Inflammatory macrophage (primary cell): ENCODE measurements at regions not wholly inside any gene's neighbourhood (a gene's known extent, or its start where the extent isn't known, plus 50 kb on each side); places are given as distances from the start of the nearest gene placed in this dataset.
"Not testable (repeated sequence)": the region's sequence is repeated elsewhere in the genome, so short reads cannot be mapped to it uniquely, and the experiment has no call there.

ENCODE experiments used
- DNase-seq, 2 donors: peaks; one replicate each; pipeline ENCODE4 v3.0.0-alpha.2; 2020 to 2022

DNA sequence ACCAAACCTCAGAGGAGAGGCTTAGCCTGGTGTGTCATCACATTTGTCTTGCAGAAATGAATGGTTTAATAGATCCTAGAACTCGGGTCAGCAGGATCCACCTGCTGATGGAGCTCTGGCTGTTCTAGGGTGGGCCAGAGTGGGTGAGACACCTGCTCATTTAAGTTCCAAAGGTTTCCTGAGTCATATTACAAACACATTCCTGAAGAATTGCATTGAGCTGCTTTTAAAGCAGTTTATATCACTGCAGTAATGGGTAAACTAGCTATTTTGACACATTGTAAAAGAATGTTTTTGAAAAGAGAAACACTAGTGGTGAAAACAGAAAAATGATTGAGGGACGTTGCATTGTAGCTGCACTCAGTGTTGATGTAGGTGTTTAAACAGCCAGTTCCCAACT, 175.3 kb upstream of the TCF4 start:
- DNase-seq, result no peak

GRCh38 chr18:55762424-55762823, 174.4 kb upstream of the TCF4 start:
- DNase-seq, result no peak

- no peak for DNase-seq
These were observed 165.8 kb upstream of the TCF4 start for GRCh38 chr18:55753643-55754263.

DNA sequence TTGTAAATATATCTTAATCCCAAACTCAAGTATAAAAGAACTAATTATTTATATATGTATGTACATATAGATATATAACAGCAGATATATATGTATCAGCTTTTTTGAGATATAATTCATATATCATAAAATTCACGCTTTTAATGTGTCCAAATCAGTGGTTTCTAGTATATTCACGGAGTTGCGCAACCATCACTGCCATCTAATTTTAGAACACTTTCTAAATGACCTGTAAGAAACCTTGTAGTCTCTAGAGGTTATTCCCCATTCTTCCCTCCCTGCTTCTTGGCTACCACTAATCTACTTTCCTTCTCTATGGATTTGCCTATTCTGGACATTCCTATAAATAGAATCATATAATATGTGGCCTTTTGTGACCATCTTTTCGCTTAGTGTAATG, 163.5 kb upstream of the TCF4 start:
- DNase-seq, result no peak

DNA sequence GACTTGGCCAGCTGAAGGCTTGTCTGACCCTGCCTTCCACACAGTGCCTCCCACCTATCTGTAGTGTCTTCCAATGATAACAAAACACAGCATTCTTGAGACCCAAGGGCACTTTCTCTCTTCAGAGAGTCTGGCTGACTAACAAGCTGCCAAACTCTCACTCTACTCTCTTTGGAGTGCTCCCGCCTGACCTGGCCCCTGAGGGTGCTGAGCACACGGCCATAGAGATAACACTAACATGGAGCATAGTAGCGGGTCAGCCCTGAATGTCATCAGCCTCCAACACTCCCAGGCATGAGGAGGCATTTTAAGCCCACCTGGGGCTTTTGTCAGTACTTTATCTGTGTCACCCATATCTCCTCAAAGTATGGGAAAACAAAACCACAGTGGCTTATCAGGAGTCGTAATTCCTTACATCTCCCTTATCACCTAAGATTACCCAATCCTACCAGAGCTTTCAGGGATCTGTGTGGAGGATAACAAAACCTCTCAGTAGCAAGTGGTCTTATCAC, 160.3 kb upstream of the TCF4 start:
- no peak for DNase-seq

DNA sequence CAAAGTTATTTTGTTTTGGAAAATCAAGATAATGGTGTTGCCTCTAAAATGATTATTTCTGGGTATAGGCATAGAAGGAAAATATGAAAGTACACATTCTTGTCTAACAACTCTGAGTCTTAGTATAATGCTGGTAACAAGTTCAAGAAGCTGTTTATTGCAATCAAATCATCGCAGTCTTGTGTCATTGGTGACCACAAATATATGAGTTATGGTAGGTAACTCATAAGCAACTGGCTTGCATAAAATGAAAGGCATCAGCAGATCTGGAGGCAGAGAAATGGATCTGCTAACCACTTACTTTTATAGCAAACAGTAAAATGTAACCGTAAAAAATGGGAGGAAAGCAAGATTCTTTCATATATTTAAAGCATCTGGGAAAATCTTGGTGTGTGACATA, 156.2 kb upstream of the TCF4 start:
- no peak for DNase-seq

DNA sequence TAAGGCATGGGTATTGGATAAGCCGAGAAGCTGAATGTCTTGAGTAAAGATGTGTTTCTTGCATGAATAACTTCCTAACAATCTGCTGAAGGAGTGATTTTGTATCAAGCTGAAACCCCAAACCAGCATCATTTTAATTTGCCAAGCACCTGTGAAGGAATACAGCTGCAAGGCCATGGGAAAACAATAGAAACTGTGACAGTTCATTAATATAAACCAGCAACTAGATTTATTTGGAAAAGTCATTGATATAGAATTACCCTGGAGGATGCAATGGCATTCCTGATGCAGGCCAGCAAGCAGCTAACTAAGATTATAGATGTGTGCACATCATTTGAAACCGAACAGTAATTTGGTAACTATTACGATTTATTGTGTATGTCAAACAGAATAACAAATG, 155.7 kb upstream of the TCF4 start:
- no peak for DNase-seq

- no peak for DNase-seq
These were observed 155.1 kb upstream of the TCF4 start for GRCh38 chr18:55743133-55743532.

DNA sequence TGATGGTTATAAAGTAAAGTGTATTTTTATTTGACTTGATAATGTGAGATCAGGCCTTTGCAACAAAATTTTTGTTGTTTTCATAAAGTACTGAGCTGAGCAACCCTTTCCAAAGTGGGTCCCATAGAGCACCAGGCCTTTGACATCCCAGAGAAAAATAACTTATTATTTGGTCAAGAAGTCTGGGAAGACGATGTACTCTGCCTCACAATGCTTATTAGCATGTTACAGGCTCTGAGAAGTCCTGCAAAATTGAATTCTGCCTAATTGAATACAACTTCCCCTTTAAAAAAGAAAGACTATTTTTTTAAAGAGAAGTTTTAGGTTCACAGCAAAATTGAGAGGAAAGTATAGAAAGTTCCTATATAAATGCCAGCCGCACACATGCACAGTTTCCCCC, 151.5 kb upstream of the TCF4 start:
- DNase-seq, result no peak

DNA sequence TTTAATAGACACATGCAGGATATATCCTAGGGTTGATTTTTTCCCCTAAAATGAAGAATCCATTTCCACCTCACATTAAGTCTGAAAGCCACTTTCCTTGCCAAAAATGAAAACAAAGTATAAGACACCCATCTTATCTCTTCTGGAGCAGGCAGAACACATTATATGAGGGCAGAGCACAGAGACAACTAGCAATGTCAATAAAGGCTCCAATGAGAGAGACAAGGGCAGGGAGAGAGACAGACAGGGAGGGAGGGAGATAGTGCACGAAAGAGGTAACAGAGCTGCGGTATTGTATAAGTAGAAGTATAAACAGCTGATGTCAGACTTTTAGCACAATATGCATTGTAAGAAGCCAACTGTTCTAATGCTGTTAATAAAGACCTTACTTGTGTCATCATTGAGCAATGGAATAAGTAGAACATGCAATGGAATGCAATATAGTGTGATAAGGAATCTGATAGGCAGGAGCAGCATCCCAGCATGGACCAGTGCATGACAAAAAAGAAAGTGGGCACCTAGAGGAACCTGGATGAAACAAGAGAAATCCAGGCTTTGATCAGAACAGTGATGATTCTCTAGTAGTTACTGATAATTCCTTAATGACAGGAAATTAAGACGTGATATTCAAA, 150.6 kb upstream of the TCF4 start:
- no peak for DNase-seq

DNA sequence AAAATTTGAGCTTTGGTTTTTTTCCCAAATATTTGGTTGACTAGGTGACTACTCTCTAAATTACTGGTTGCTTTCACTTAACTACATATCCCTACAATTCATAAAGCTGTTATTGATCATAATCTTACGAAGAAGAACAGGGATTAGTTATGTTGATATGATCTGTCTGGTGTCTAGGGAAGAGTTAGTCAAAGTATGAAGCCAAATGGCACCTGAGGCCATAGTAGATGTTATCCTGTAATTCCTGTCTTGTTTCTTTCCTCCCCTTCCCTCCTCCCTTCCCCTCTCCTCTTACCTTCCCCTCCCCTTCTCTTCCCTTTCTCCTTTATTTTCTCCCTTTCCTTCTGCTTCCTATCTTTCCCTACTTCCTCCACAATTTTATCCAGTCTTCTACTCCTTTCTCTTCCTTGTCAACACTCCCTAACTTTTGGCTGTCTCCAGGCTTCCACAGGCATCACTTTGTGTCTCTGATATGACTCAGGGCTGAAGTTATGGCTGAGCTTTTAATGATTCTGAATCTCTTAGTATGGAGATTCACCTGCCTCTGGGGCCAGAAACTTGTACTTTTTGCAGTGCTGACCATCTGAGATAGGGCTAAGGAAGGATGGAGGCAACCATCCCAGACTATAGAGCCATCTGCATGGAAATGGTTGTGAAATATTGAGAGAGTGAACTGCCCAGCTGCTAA, 149.9 kb upstream of the TCF4 start:
- no peak for DNase-seq

GRCh38 chr18:55737266-55737665, 149.3 kb upstream of the TCF4 start:
- DNase-seq, result no peak

GRCh38 chr18:55735969-55736368, 148.0 kb upstream of the TCF4 start:
- DNase-seq, result no peak

GRCh38 chr18:55735199-55735855, 147.3 kb upstream of the TCF4 start:
- no peak for DNase-seq

DNA sequence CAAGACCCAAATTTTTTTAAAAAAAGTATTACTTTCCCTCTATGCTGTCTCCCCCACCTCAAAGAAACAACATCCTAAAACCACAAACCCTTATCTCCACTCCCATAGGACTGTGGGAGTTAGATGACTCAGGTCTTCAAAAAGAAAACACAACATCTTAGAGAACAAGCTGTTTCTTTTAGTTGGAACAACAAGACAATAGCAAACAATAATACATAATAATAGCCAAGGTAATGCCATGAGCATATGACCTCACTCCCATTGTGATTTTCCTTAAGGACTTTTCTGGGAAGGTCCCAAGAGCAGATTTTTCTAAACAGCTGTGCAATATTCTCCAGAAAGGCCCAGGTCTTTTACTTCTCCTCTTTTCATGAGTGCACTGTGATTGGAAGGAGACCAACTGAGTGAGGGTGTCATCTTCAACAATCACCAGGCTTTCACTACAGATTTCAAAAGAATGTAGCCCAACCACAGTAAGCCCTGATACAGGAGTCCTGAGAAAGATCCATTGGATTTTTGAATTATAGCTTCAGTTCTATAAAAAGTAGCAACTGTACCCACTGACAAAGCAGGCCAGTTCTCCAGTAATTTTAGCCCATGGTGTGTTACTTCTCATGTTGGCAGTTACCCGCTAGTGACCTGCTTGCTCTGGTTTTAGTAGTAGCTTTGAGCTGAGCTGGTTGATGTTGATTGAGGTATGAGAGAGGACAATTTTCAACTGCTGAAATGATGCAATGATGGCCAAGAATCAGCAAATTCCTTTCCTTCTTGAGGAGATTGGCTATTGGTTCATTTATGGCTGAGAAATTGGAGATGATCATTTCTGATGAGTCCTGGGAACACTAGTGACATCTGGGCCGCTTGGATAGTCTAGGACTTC, 144.5 kb upstream of the TCF4 start:
- DNase-seq, result no peak

- DNase-seq, result no peak
These were observed 143.6 kb upstream of the TCF4 start for GRCh38 chr18:55731594-55732042.

GRCh38 chr18:55721006-55721405, 133.0 kb upstream of the TCF4 start:
- DNase-seq, result not testable (repeated sequence)

GRCh38 chr18:55713707-55714106, 125.7 kb upstream of the TCF4 start:
- no peak for DNase-seq

DNA sequence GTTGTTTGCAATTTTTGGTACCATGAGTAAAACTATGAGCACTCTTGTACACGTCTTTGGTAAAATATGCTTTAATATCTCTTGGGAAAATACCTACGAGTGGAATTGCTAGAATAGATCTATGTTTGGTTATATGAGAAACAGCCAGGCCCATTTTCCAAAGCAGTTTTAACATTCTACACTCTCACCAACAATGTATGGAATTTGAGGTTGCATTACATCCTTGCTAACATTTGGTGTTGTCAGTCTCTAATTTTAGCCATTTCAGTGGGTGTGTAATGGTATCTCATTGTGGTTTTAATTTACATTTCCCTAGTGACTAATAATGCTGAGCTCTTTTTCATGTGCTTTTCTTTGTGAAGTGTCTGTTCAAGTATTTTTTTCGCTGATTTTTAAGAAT, 118.9 kb upstream of the TCF4 start:
- peak in 1 of 2 donors; percentile 2 for DNase-seq

- DNase-seq, result no peak
These were observed 111.3 kb upstream of the TCF4 start for GRCh38 chr18:55699233-55699765.

DNA sequence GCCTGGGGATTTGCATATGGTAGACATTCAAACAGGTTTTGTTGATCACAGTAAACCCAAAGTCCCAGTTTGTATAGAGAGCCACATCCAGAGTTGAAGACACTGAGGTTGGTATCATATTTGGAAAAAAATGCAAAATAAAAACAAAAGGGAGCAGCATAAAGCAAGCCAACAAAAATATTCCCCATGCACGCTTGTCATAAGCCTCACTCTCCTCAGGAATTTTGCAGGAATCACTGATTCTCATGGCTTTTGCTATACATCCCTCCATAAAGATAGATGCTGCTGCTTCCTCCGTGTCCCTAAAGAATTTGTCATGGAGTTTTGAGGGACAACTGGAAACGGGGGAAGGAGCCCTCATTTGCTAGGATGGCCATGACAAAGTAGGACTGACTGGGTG, 108.8 kb upstream of the TCF4 start:
- no peak for DNase-seq

DNA sequence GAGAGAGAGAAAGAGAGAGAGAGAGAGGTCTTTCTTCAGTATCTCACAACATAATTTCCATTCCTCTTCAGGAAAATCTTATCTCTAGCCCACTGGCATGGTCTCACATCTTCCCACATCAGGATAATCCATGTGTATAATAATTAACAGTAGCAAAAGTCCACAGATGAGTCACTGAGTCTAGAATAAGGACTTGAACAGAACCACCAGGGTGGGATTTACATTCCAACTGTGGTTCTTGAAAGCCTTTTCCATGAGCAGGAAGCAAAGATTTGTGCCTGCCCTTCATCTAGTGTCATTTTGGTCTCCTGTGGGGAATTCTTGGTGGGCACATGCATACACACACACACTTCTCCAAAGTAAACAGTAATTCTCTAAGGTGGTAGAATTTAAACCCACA, 107.1 kb upstream of the TCF4 start:
- no peak for DNase-seq
